K562 (cell line): ENCODE measurements at regions not wholly inside any gene's neighbourhood (a gene's known extent, or its start where the extent isn't known, plus 50 kb on each side); places are given as distances from the start of the nearest gene placed in this dataset.

Source experiments
- ATAC-seq: fragments of 200-7000 bp; cut with Tn5 transposase; 3 replicates; pipeline ENCODE4 v1.9.1; 2020; ENCODE audit warnings: moderate library complexity
- BruUV-seq: library from RNA; stranded (reverse); fragments of 400-500 nt; replicated peaks from 2 replicates; lab custom pipeline; 2021; lab: Mats Ljungman, UMichigan
- CTCF ChIA-PET: fragments of 300-600 bp; formaldehyde crosslinking; extraction: SDS; loops from one replicate; lab custom pipeline; 2021; ENCODE audit warnings: low intra/inter-chr PET ratio; lab: Yijun Ruan, JAX
- POLR2A ChIA-PET: fragments of 300-600, 350-650 bp; sonication (Branson Sonifier 250); formaldehyde crosslinking; extraction: SDS; loops from one replicate; lab custom pipeline; 2021; ENCODE audit warnings: antibody characterized with exemption, inconsistent platforms; lab: Yijun Ruan, JAX
- DNase-seq, 4 experiments: peaks; one replicate each; pipeline versions ENCODE4 v3.0.0 to v3.0.0-alpha.2; 2011 to 2018; ENCODE audit warnings: low spot score in 3 of 4, mixed read lengths in 3 of 4; ENCODE audit errors: extremely low read depth in 1 of 4
- FAIRE-seq: peaks from 2 replicates; lab custom pipeline; 2011; peaks lifted over from hg19 to GRCh38; lab: Jason Lieb, UNC
- H2AFZ ChIP-seq: 2 replicates; pipeline ENCODE4 v1.6.0; 2011; ENCODE audit warnings: low read depth, low read length, control low read depth, inconsistent platforms
- H3K27ac ChIP-seq: fragments of 200-600 bp; 3 replicates; pipeline ENCODE4 v1.8.0; 2011; ENCODE audit warnings: low read depth, mild to moderate bottlenecking, control low read depth, inconsistent platforms, low read length, moderate library complexity, mixed read lengths; ENCODE audit errors: extremely low read depth
- H3K27me3 ChIP-seq, 2 experiments: fragments of 300-600 bp in 1 of 2; 2 replicates in 1 of 2; 3 replicates in 1 of 2; pipeline versions ENCODE4 v1.6.0 to v1.8.0; 2011; ENCODE audit warnings: inconsistent platforms in 2 of 2, low read length in 2 of 2, mild to moderate bottlenecking in 1 of 2, mixed read lengths in 1 of 2, moderate library complexity in 1 of 2; ENCODE audit not compliant: control insufficient read depth in 2 of 2, insufficient read depth in 2 of 2
- H3K36me3 ChIP-seq: fragments of 300-600 bp; 3 replicates; pipeline ENCODE4 v1.8.0; 2011; ENCODE audit warnings: mild to moderate bottlenecking, low read length, inconsistent platforms; ENCODE audit not compliant: control insufficient read depth, insufficient read depth
- H3K4me1 ChIP-seq, 2 experiments: fragments of 200-600 bp in 1 of 2; replicated peaks in 1 of 2; 2 replicates in 1 of 2; 3 replicates in 1 of 2; pipeline versions ENCODE4 v1.5.1 to v1.8.0; 2011; ENCODE audit warnings: inconsistent platforms in 2 of 2, low read length in 2 of 2, mild to moderate bottlenecking in 1 of 2, mixed read lengths in 1 of 2, moderate library complexity in 1 of 2; ENCODE audit not compliant: control insufficient read depth in 2 of 2, insufficient read depth in 2 of 2
- H3K4me2 ChIP-seq: 2 replicates; pipeline ENCODE4 v1.6.1; 2011; ENCODE audit warnings: low read length, control low read depth, inconsistent platforms, mixed read lengths; ENCODE audit not compliant: insufficient read depth
- H3K4me3 ChIP-seq: fragments of 200-600 bp; sonication (generic), shearing (Covaris generic); 2 replicates; pipeline ENCODE4 v1.5.1; 2016; ENCODE audit warnings: control low read depth, inconsistent platforms
- H3K79me2 ChIP-seq: fragments of 200-600 bp; 3 replicates; pipeline ENCODE4 v1.8.0; 2011; ENCODE audit warnings: low read length, inconsistent platforms; ENCODE audit not compliant: control insufficient read depth, insufficient read depth
- H3K9ac ChIP-seq, 2 experiments: 2 replicates each; pipeline versions ENCODE4 v1.6.0 to v1.6.1; 2011; ENCODE audit warnings: low read depth in 2 of 2, low read length in 2 of 2, control low read depth in 1 of 2, inconsistent platforms in 1 of 2, mild to moderate bottlenecking in 1 of 2, mixed read lengths in 1 of 2; ENCODE audit not compliant: insufficient read depth in 1 of 2
- H3K9me1 ChIP-seq: one replicate; pipeline ENCODE4 v1.6.0; 2011; ENCODE audit warnings: inconsistent platforms, mild to moderate bottlenecking, low read length, moderate library complexity; ENCODE audit not compliant: control insufficient read depth, insufficient read depth
- H3K9me3 ChIP-seq: replicated peaks from 2 replicates; pipeline ENCODE4 v1.5.1; 2011; ENCODE audit warnings: low read depth, low read length, inconsistent platforms; ENCODE audit not compliant: control insufficient read depth, insufficient read depth
- H4K20me1 ChIP-seq: replicated peaks from 2 replicates; pipeline ENCODE4 v1.6.1; 2011; ENCODE audit warnings: low read length, inconsistent platforms, mixed read lengths; ENCODE audit not compliant: control insufficient read depth, insufficient read depth
- ARID2 ChIP-seq: fragments of 450-650 bp; IDR thresholded peaks from 2 replicates; pipeline ENCODE4 v1.6.1; 2017; ENCODE audit warnings: antibody characterized with exemption, mild to moderate bottlenecking
- ELF1 ChIP-seq: fragments of 200-800 bp; sonication (Bioruptor generic); IDR thresholded peaks from 2 replicates; pipeline ENCODE4 v1.6.1; 2016; ENCODE audit warnings: missing genetic modification characterization, missing compliant biosample characterization
- HLTF ChIP-seq: fragments of 450-650 bp; IDR thresholded peaks from 2 replicates; pipeline ENCODE4 v1.6.1; 2016
- ZBTB1 ChIP-seq: sonication (generic); formaldehyde crosslinking; IDR thresholded peaks from 2 replicates; pipeline ENCODE4 v1.8.1; 2023; ENCODE audit warnings: missing genetic modification reagents, low read depth, mild to moderate bottlenecking, borderline replicate concordance
- WGBS: fragments of 100-300 bp; shearing (Covaris generic); methylation state at CpG from one replicate; pipeline ENCODE4 v1.1.6; 2016; ENCODE audit warnings: low coverage, mixed read lengths; ENCODE audit not compliant: insufficient coverage; ENCODE audit errors: missing lambda C conversion rate; 5-methylcytosine and 5-hydroxymethylcytosine counted together
- in situ Hi-C: fragments of 300-500 bp; cut with MboI; formaldehyde crosslinking; loops from 4 replicates; pipeline ENCODE4 v1.15.0; 2018; ENCODE audit warnings: inconsistent platforms, mixed read lengths
- intact Hi-C: fragments of 100-400 bp; cut with micrococcal nuclease; formaldehyde crosslinking; loops from 2 replicates; pipeline ENCODE4 v1.14.2; 2022
- TF ChIP-seq, protein P1 (sequence below): fragments of 450-650 bp; IDR thresholded peaks from 2 replicates; pipeline ENCODE4 v1.6.1; 2016; ENCODE audit warnings: borderline replicate concordance
- TF ChIP-seq, protein P2 (sequence below): sonication (generic); formaldehyde crosslinking; IDR thresholded peaks from 2 replicates; pipeline ENCODE4 v1.8.0; 2022; ENCODE audit warnings: missing genetic modification reagents, mild to moderate bottlenecking, moderate library complexity, borderline replicate concordance
- TF ChIP-seq, protein P3 (sequence below): fragments of 250-450 bp; sonication (Bioruptor Pico); IDR thresholded peaks from 2 replicates; pipeline ENCODE4 v1.5.0; 2021; ENCODE audit warnings: mild to moderate bottlenecking, moderate library complexity

DNA sequence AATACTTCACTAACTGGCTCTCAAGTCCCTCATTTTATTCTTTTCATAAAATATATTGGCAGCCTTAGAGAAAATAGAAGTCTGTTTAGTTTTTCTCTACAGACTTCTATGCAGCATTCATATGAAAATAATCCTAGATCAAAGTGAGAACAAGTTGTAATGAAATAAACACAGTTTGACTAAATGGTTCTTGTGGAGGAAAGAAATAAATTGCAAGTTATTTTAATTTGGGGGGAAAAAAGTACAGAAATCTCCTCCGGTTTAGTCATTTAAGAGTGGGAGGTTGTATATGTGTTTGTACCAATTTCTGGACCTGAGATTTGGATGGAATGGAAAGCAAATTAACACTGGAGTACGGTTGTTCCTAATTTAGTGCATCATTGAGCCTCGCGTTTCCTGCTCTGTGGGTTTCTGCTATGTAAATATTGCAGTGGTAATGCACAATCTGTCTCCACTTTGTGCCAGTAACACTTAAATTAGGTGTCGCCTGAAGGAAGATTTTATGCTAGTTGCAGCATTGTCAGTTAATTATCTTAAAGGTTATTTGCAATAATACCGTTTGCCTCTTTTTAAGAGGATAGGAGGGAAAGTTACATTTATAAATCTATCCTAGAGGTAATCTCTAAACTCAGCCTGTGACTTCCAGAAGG is 100.2 kb downstream of the ZIC5 start (continued):
- TF ChIP-seq, protein P1, sequence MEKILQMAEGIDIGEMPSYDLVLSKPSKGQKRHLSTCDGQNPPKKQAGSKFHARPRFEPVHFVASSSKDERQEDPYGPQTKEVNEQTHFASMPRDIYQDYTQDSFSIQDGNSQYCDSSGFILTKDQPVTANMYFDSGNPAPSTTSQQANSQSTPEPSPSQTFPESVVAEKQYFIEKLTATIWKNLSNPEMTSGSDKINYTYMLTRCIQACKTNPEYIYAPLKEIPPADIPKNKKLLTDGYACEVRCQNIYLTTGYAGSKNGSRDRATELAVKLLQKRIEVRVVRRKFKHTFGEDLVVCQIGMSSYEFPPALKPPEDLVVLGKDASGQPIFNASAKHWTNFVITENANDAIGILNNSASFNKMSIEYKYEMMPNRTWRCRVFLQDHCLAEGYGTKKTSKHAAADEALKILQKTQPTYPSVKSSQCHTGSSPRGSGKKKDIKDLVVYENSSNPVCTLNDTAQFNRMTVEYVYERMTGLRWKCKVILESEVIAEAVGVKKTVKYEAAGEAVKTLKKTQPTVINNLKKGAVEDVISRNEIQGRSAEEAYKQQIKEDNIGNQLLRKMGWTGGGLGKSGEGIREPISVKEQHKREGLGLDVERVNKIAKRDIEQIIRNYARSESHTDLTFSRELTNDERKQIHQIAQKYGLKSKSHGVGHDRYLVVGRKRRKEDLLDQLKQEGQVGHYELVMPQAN, result no peak
- TF ChIP-seq ZBTB1 (no peak), HLTF (no peak)

DNA sequence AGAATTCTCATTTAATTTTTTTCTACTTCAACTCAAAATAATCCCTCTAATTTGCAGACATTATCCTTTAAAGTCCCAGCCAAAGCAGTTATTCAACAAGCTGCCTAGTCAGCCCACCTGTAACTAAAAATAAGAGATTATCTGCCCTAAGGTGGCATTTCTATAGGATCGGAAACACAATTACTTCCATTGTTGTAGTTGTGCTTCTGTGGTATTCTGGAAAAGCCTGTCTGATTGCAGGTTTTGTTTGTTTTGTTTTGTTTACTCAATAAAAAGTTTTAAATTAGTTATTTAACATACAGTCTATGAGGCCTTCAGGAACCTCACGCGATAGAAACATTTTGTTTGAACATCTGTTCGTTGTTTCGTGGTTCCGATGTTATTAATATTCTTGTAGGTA is 101.0 kb downstream of the ZIC5 start:
- no TSS peak for BruUV-seq
- Histone ChIP-seq H3K4me3 (no peak overlapping the region), H3K4me1 (no peaks in the 10 kb centered on the region), H3K79me2 (no peaks in the 10 kb centered on the region), H3K4me2 (no peak overlapping the region), H3K9me1 (no peaks in the 10 kb centered on the region), H3K9ac (no peak overlapping the region), H3K27me3 (peaks cover 5 to 11% of the 10 kb centered on the region in 2 experiments; a peak in 4 of 5 replicates), H2AFZ (no peak overlapping the region), H3K9me3 (no peaks in the 10 kb centered on the region), H4K20me1 (no peaks in the 10 kb centered on the region), H3K27ac (no peak overlapping the region), H3K36me3 (no peaks in the 10 kb centered on the region)
- 52% methylated on average over 6 of the region's 6 CpGs for WGBS
- TF ChIP-seq ELF1 (tag) (no peak), ARID2 (no peak)
- TF ChIP-seq, protein P2, sequence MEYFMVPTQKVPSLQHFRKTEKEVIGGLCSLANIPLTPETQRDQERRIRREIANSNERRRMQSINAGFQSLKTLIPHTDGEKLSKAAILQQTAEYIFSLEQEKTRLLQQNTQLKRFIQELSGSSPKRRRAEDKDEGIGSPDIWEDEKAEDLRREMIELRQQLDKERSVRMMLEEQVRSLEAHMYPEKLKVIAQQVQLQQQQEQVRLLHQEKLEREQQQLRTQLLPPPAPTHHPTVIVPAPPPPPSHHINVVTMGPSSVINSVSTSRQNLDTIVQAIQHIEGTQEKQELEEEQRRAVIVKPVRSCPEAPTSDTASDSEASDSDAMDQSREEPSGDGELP (CRISPR knock-in tag), result no peak
- TF ChIP-seq, protein P3, sequence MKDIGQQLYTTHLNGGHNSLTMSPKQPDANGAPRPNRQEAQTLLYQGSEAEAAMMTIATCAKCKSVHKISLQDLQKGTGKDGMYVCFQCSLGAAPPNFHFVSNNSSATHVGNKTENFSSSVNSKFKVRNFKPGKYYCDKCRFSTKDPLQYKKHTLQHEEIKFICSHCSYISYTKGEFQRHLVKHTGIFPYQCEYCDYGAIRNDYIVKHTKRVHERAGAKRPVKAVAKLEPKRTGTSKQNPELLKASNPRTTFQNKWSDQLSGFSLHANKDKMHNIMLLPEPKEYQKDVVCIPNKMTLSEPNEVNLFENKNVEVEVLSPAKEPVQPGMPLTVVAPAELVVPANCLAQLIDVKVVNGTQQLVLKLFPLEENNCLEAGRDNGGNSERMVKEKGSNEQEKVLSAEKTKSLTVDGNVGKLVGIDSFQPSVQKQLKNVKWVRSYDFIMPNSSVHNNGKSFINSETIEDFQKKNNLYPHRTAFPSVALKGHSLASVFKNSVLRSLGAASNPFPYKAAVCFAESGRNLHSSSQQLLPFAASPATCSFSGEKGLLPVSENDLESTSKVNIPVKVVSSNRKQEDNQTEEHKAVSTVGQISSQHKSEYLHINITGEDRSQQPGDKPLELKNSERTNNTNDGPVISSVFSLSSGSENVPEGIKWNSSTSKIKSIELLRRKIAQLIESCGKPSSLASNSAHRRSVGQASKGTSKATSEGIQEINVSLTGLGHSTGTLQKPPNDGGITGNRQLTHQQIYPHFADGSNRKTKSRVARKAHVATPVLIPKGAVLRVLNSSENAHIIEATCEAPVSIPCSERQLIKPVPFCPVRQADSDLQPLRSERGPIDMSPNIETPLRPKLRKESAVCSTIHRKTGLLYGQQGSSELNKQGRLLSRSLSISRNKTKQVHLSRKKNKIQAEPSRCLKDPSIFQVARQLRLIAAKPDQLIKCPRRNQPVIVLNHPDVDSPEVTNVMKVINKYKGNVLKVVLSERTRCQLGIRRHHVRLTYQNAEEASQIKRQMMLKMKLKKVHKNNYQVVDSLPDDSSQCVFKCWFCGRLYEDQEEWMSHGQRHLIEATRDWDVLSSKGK (CRISPR knock-in tag), result no peak
- ATAC-seq (no peak), FAIRE-seq (no peak), DNase-seq (no peak)
- intact Hi-C loops, result no loop called here
- CTCF ChIA-PET, result no interaction called here
- POLR2A ChIA-PET, result no interaction called here
- in situ Hi-C loops, result no loop called here
